SU-DHL-6 (cell line): ENCODE measurements at regions not wholly inside any gene's neighbourhood (a gene's known extent, or its start where the extent isn't known, plus 50 kb on each side); places are given as distances from the start of the nearest gene placed in this dataset.

Experiments
- CTCF ChIP-seq: fragments of 200-600 bp; sonication (generic); IDR thresholded peaks from one replicate; pipeline ENCODE4 v1.5.1; 2017; ENCODE audit warnings: antibody characterized with exemption, mild to moderate bottlenecking, low read length, moderate library complexity; ENCODE audit not compliant: insufficient read depth, poor library complexity, severe bottlenecking
- EZH2phosphoT487 ChIP-seq: fragments of 200-600 bp; sonication (generic), shearing (Covaris generic); conservative IDR thresholded peaks from 2 replicates; pipeline ENCODE4 v1.6.1; 2018; ENCODE audit warnings: mild to moderate bottlenecking, antibody characterized with exemption, low read length, moderate library complexity, mixed read lengths

- TF ChIP-seq CTCF = no peak
- no peak for TF ChIP-seq EZH2phosphoT487
These were observed 267.1 kb upstream of the FZD8 start for GRCh38 chr10:35909121-35909720.
